MV-4-11 (cell line): ENCODE measurements at regions not wholly inside any gene's neighbourhood (a gene's known extent, or its start where the extent isn't known, plus 50 kb on each side); places are given as distances from the start of the nearest gene placed in this dataset.

Experiments used
- DNase-seq: peaks from one replicate; lab custom pipeline; 2025; lab: John Stamatoyannopoulos, UW

- DNase-seq = no peak
Observed at GRCh38 chrY:8562456-8563090, 774.7 kb upstream of the TSPY4 start.

- no peak for DNase-seq
Observed at GRCh38 chrY:8564421-8564820, 772.8 kb upstream of the TSPY4 start.

DNA sequence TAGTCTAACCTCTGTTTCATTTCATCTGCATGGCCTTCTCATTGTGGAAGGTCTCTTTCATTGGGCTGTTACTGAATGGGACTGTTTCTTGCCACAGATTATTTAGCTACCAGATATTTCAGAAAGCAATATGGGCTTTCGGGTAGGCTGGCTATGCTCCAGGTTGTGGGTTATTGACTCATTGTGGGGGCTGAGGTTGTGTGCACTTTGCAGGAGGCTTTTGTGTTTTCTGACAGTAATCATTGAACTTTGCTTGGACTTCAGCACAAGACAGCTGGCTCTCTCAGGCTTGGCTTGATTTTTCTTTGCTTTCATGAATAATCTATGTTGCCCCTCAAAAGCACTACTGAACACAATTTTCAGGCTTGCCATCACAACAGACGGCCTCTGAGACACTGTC, 771.1 kb upstream of the TSPY4 start:
- no peak for DNase-seq

DNA sequence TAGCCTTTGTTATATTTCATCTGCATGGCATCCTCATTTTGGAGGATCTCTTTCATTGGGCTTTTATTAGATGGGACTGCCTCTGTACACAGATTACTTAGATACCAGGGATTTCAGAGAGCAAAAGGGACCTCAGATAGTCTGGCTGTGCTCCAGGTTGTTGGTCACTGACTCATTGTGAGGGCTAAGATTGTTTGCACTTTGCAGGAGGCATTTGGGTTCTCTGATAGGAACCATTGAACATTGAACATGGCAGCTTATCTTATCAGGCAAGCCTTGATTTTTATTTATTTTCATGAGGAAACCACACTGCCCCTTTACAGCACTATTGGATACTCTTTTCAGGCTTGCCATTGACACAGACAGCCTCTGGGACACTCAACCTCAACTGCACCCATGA, 766.9 kb upstream of the TSPY4 start:
- DNase-seq = no peak

DNA sequence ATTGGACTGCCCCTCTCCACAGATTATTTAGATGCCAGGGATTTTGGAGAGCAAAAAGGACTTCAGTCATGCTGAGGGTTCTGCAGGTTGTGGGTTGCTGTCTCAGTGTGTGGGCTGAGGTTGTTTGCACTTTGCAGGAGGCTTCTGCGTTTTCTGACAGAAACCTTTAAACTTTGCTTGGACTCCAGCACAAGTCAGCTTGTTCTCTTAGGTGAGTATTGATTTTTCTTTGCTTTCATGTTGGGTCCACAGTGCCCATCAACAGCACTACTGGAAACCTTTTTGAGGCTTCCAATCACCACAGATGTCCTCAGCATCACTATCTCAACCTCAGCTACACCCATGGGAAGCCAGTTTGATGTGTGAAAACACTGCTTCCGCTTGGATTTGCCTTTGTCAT, 764.3 kb upstream of the TSPY4 start:
- DNase-seq = no peak

GRCh38 chrY:8582277-8582850, 754.9 kb upstream of the TSPY4 start:
- DNase-seq = no peak

DNA sequence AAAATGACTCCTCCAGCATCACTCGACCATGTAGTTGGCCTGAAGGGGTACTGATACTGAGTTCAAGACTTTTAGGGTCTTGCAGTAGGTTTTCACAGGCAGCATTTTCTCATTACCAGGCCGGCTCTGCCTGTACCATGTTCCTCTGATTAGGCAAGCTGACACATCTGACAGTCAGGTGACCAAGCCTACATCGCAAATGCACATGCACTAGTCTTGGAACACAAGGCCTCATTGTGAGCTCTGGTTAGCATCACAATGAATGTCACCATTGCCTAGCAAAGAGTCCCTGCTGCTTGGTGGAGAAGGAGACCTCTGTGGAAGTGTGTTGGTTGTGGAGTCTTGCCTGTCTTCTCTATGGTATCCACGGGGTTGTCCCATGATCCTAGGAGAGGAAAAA, 754.1 kb upstream of the TSPY4 start:
- no peak for DNase-seq

DNA sequence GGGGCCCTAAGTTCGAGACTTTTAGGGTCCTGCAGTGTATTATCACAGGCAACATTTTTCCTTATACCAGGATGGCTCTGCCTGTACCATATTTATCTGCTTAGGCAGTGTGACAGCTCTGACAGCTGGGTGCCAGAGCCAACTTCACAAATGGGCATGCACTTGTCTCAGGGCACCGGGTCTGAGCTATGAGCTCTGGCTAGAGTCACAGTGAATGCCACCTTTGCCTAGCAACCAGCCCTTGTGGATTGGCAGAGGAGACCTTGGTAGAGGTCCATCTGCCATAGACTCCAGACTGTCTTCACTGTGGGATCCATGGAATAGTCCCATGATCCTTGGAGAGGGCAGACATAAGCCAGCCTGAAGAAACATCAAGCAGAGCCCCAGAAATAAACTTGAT, 746.6 kb upstream of the TSPY4 start:
- no peak for DNase-seq

- no peak for DNase-seq
Observed at GRCh38 chrY:8591821-8592516, 745.3 kb upstream of the TSPY4 start.

GRCh38 chrY:8594657-8595056, 742.6 kb upstream of the TSPY4 start:
- DNase-seq = no peak

GRCh38 chrY:8599141-8599540, 738.1 kb upstream of the TSPY4 start:
- DNase-seq = no peak

GRCh38 chrY:8610620-8611019, 726.6 kb upstream of the TSPY4 start:
- DNase-seq = no peak

GRCh38 chrY:8611815-8612214, 725.4 kb upstream of the TSPY4 start:
- no peak for DNase-seq

- no peak for DNase-seq
Observed at GRCh38 chrY:8618302-8618701, 719.0 kb upstream of the TSPY4 start.

DNA sequence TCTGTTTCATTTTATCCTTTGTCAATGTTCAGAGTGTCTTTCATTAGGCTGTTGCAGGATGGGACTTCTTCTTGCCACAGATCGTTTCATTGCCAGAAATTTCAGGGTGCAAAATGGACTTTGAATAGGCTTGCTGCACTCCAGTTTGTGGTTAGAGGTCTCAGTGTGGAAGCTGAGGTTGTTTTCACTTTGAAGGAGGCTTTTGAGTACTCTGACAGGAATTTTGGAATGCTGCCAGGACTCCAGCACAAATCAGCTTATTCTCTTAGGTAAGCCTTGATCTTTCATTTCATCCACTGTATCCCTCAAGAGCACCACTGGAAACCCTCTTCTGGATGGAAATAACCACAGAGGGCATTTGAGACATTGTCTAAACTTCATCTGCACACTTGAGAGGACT, 715.1 kb upstream of the TSPY4 start:
- DNase-seq = no peak

DNA sequence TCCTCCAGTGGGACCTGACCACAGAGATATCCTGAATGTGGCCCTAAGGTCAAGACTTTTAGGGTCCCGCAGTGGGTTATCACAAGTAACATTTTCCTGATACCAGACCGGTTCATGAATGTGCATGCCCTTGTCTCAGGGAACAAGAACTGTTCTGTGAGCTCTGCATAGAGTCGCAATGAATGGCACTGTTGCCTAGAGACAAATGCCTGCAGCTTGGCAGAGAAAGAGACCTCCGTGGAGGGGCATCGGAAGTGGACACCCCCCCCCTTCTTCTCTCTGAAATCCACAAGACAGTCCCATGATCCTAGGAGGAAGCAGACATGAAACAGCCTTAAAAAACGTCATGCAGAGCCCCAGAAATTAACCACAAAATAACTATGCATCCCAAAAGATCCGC, 714.4 kb upstream of the TSPY4 start:
- DNase-seq = no peak

DNA sequence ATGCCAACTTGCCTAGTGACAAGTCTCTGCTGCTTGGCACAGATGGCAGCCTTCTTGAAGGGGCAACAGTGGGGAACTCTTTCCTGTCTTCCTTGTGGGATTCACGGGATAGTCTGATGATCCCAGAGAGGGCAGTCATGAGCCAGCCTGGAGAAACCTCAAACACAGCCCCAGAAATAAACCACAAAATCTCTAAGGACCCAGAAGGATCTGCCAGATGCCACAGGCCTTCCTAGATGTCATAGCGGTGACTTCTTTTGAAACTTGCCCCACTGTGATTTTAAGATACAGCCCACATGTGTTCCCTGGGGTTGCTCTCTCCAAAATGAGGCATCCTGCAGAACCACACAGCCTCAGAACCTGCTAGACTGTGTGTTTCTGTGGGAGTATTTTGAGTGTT, 707.6 kb upstream of the TSPY4 start:
- DNase-seq = no peak

DNA sequence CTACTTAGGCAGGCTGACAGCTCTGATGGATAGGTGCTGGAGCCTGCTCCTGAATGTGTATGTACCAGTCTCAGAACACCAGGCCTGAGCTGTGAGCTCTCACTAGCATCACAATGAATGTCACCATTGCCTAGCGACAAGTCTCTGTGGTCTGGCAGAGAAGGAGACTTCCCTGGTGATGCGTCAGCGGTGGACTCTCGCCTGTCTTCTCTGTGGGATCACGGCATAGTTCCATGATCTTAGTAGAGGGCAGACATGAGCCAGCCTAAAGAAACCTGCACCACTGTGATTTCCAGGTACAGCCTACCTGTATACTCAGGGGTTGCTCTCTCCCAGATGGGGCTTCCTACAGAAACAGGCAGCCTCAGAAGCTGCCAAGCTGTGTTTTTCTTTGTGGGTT, 699.2 kb upstream of the TSPY4 start:
- DNase-seq = no peak

DNA sequence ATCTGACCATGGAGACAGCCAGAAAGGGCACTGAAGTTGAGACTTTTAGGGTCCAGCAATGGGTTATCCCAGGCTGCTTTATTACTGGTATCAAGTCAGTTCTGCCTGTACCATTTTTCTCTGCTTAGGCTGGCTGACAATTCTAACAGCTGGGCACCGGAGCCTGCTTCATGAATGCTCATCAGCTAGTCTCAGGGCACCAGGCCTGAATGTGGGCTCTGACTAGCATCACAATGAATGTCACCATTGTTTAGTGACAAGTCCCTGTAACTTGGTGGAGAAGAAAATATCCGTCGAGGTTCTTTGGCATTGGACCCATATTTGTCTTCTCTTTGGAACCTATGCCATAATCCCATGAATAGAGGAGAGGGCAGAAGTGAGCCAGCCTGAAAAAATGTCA, 692.3 kb upstream of the TSPY4 start:
- DNase-seq = no peak

- no peak for DNase-seq
Observed at GRCh38 chrY:8652445-8652844, 684.8 kb upstream of the TSPY4 start.

GRCh38 chrY:8655017-8655416, 682.2 kb upstream of the TSPY4 start:
- DNase-seq = no peak

- no peak for DNase-seq
Observed at GRCh38 chrY:8656101-8656500, 681.2 kb upstream of the TSPY4 start.

GRCh38 chrY:8656515-8656914, 680.7 kb upstream of the TSPY4 start:
- no peak for DNase-seq

- no peak for DNase-seq
Observed at GRCh38 chrY:8659721-8660120, 677.5 kb upstream of the TSPY4 start.
